CD4-positive, alpha-beta T cell treated with Interleukin-17A for 4 hours (primary cell): ENCODE measurements at regions not wholly inside any gene's neighbourhood (a gene's known extent, or its start where the extent isn't known, plus 50 kb on each side); places are given as distances from the start of the nearest gene placed in this dataset.
"Not testable (repeated sequence)": the region's sequence is repeated elsewhere in the genome, so short reads cannot be mapped to it uniquely, and the experiment has no call there.

Experiments used
- DNase-seq: peaks from one replicate; pipeline ENCODE4 v3.0.0-alpha.2; 2020; ENCODE audit warnings: mixed read lengths

DNA sequence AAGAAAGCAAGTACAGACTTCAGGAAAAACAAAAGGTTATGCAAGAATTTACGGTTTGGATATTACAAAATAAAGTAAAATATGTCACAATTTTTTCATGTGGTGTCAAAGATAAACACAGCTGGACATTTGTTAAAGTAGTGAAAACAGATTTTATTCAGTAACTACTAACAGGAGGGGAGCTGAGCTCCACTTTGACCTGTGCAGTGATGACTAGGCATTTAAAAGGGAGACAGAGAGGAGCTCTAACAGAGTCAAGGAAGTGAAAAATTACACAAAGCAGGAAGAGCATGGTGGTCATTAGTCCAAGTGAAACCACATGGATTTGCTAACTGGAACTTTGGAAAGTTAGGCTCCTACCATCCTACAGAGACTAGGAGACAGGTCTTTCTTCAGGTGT lies 263.6 kb upstream of the PCSK5 start:
- no peak for DNase-seq

GRCh38 chr9:75628952-75629351 lies 261.5 kb upstream of the PCSK5 start:
- no peak for DNase-seq

- no peak for DNase-seq
Observed at GRCh38 chr9:75633451-75634057, 256.9 kb upstream of the PCSK5 start.

- no peak for DNase-seq
Observed at GRCh38 chr9:75636427-75637045, 253.9 kb upstream of the PCSK5 start.

DNA sequence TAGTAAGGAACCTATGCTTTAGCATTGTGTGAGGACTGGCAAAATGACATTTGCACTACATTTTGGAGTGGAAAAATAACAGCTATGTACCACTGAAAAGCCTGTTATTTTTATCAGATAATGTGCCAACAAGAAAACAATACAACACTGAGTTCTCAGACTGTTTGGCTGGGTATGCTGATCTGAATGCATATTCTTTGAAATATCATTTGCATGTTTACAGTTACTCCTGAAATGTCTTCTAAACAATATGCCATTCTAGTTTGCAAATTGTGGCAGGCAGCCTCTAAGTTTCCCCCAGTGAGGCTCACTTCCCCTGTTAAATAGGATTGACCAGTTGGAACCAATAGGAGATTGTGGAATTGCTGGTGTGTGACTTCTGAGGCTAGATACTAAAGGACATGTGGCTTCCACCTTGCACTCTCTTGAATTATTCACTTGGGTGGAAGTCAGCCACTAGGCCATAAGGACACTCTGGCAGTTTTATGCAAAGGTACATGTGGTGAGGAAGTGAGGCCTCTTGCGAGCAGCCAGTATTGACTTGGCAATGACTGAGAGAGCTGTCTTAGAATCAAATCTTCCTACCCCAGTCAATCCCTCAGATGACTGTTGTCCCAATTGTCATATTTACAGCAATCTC lies 250.4 kb upstream of the PCSK5 start:
- DNase-seq: no peak

GRCh38 chr9:75642522-75642921 lies 248.0 kb upstream of the PCSK5 start:
- DNase-seq: no peak

GRCh38 chr9:75644649-75645048 lies 245.8 kb upstream of the PCSK5 start:
- DNase-seq: no peak

- no peak for DNase-seq
Observed at GRCh38 chr9:75648034-75648433, 242.4 kb upstream of the PCSK5 start.

- DNase-seq: no peak
Observed at GRCh38 chr9:75649060-75649459, 241.4 kb upstream of the PCSK5 start.

- DNase-seq: no peak
Observed at GRCh38 chr9:75651709-75652108, 238.8 kb upstream of the PCSK5 start.

GRCh38 chr9:75653335-75653734 lies 237.1 kb upstream of the PCSK5 start:
- no peak for DNase-seq

DNA sequence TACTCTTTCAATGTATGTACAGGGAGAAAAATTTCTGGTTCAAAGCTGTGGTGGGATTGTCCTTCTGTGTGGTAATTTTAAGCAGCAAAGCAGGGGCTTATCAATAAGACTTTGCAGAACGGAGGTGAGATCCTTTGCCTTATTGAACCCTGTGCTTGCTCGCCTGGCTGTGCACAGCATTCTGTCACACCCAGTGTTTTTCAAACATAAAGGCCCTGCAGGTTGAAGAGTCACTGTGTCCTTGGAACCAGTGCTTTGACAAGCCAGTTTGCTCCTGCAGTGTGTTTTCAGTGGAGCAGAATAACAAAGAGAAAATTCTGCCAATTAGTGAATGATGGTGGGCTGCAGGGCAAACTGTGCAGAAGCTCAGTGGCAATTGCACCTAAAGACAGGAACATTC lies 236.7 kb upstream of the PCSK5 start:
- DNase-seq: no peak

- DNase-seq: no peak
Observed at GRCh38 chr9:75657015-75657414, 233.5 kb upstream of the PCSK5 start.

DNA sequence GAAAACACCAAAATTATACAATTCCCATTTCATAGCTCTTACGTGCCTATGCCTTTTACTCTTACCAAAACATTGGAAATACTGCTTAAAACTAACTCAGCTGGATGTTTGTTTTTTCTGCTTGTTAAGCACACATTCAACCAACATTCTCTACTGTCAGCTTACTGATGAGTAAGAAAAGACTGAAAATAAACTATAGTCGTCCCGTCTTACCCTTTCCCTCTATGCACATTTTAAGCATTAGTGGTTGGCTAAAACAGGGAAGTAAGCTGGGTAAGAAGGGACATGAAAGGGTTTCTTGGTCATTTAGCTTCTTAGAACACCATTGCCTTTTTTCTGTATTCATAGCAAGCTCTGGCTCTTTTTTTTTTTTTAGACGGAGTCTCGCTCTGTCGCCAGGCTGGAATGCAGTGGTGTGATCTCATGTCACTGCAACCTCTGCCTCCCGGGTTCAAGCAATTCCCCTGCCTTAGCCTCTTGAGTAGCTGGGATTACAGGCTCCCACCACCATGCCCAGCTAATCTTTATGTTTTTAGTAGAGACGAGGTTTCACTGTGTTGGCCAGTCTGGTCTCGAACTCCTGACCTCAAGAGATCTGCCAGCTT lies 232.1 kb upstream of the PCSK5 start:
- no peak for DNase-seq

DNA sequence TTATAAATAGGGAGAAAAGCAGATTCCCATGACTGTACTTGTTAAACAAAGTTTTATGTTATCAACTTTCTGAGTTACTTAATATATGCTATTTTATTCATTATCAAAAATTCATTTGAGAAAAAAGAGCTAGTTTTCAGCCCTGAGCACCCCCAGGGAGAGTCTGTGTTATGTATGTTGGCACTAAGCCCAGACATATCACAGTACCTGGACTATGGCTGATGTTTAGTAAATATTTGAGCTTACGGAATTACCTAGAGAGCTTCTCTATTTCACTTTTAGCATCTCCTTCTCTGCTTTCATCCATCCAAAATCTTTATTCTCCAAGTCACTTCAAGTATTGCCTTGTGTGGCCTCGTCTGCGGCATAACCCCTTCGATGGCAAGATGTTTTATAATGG lies 225.9 kb upstream of the PCSK5 start:
- no peak for DNase-seq

GRCh38 chr9:75666856-75667554 lies 223.5 kb upstream of the PCSK5 start:
- DNase-seq: no peak

DNA sequence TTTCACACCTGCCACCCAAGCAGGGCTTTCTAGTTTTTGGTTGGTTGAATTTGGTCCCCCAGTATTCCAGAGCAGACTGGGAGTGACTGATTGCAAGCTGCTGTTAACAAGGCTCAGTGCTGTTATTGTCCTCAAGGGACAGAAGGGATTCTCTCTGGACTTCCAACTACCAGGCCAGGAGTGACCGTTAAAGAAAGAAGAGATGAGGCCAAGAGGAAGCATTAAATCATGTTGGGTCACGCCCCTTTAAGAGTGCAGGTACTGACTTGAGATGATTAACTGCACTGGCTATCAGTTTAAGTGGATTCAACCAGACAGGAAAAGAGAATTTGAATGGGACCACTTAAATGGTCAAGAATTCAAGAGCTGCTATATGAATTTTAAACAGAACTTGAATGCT lies 220.8 kb upstream of the PCSK5 start:
- no peak for DNase-seq

GRCh38 chr9:75671354-75671753 lies 219.1 kb upstream of the PCSK5 start:
- DNase-seq: no peak

DNA sequence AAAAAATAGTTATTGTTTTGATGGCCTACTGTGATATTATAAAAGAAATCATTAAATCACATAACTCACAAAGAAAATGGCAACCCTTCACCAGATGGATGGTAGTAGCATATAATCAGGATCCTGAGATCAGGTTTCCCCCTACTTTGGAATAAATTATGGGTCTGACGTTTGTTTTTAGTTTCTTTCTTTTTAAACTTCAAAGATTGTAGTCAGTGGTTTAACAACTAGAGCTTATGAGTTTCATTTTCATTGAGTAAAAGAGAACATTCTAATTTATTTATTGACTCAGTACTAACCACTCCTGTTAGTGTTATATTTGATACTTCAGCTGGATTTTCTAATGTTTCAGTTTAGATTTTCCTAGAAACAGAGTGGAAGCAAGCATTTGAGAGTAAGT lies 218.0 kb upstream of the PCSK5 start:
- DNase-seq: no peak

GRCh38 chr9:75683591-75683990 lies 206.9 kb upstream of the PCSK5 start:
- DNase-seq: no peak

DNA sequence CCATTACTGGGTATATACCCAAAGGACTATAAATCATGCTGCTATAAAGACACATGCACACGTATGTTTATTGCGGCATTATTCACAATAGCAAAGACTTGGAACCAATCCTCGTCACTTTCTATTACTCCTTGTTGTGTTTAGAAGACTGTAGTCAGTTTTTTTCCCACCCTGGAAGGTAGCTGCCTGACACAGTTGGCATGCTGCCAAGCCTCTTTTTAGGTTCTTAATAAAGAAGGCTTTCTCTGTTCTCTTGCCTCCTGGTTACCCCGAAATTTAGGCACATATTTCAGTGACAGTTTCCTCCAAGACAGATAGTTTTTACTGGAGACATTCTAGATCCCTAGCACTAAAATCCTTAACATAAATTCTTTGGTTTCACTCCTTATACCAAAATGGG lies 205.4 kb upstream of the PCSK5 start:
- no peak for DNase-seq

GRCh38 chr9:75687359-75687953 lies 203.0 kb upstream of the PCSK5 start:
- DNase-seq: no peak

GRCh38 chr9:75690551-75690950 lies 199.9 kb upstream of the PCSK5 start:
- not testable (repeated sequence) for DNase-seq
